ENCODE measurements at regions not wholly inside any gene's neighbourhood (a gene's known extent, or its start where the extent isn't known, plus 50 kb on each side); places are given as distances from the start of the nearest gene placed in this dataset.

GRCh38 chr14:104319491-104320241 lies 181.3 kb downstream of the KIF26A start:
- no peak for TF ChIP-seq POLR2A (IDR thresholded peaks at IDR 0.05; ENCODE audit: low read length)
- no peak for TF ChIP-seq GATA1 (IDR thresholded peaks at IDR 0.05; ENCODE audit: low read depth, low read length)

Data from erythroblast (primary cell).